Small intestine (tissue), 7 donors: ENCODE measurements at regions not wholly inside any gene's neighbourhood (a gene's known extent, or its start where the extent isn't known, plus 50 kb on each side); places are given as distances from the start of the nearest gene placed in this dataset.
A peak's percentile ranks its signal among the peaks of the same experiment; 100 is the strongest.
"Not testable (repeated sequence)": the region's sequence is repeated elsewhere in the genome, so short reads cannot be mapped to it uniquely, and the experiment has no call there.

ENCODE experiments used
- DNase-seq, 2 donors: peaks; one replicate each; pipeline versions ENCODE4 v3.0.0 to v3.0.0-alpha.2; 2013
- FAIRE-seq: peaks from 2 replicates; lab custom pipeline; 2012; peaks lifted over from hg19 to GRCh38; lab: Jason Lieb, UNC
- H3K27ac ChIP-seq, 3 donors: one replicate each; pipeline ENCODE4 v1.5.1; 2013; ENCODE audit warnings: low read length in 2 of 3, mild to moderate bottlenecking in 2 of 3, control low read depth in 1 of 3, inconsistent platforms in 1 of 3, low read depth in 1 of 3, moderate library complexity in 1 of 3
- H3K27me3 ChIP-seq, 3 donors: one replicate each; pipeline ENCODE4 v1.6.1; 2013; ENCODE audit warnings: low read length in 3 of 3, inconsistent platforms in 1 of 3; ENCODE audit not compliant: control insufficient read depth in 3 of 3, insufficient read depth in 3 of 3
- H3K36me3 ChIP-seq, 3 donors: one replicate each; pipeline ENCODE4 v1.6.1; 2013; ENCODE audit warnings: low read length in 3 of 3, inconsistent platforms in 1 of 3, low read depth in 1 of 3, mild to moderate bottlenecking in 1 of 3, moderate library complexity in 1 of 3; ENCODE audit not compliant: control insufficient read depth in 3 of 3, insufficient read depth in 2 of 3
- H3K4me1 ChIP-seq, 3 donors: one replicate each; pipeline ENCODE4 v1.6.1; 2013; ENCODE audit warnings: low read length in 2 of 3, inconsistent platforms in 1 of 3, low read depth in 1 of 3, mild to moderate bottlenecking in 1 of 3, moderate library complexity in 1 of 3; ENCODE audit not compliant: control insufficient read depth in 3 of 3, insufficient read depth in 2 of 3
- H3K4me3 ChIP-seq, 3 donors: one replicate each; pipeline ENCODE4 v1.5.1; 2013; ENCODE audit warnings: low read length in 3 of 3, control low read depth in 1 of 3, inconsistent platforms in 1 of 3, low read depth in 1 of 3, mild to moderate bottlenecking in 1 of 3, moderate library complexity in 1 of 3
- H3K9me3 ChIP-seq, 2 donors: one replicate each; pipeline ENCODE4 v1.6.1; 2013; ENCODE audit warnings: low read depth in 1 of 2, low read length in 1 of 2; ENCODE audit not compliant: control insufficient read depth in 2 of 2, insufficient read depth in 1 of 2
- WGBS, 3 donors: extraction: QIAGEN DNeasy Blood & Tissue Kit; methylation state at CpG; one replicate each; pipeline ENCODE4 v1.1.7; 2013; 5-methylcytosine and 5-hydroxymethylcytosine counted together
- donor health status: healthy with polysubstance abuse.
- donor health status: control.
- donor health status: control.
- donor health status: Bipolar disorder and iron deficiency.
- donor health status: healthy.

- no peaks in the 10 kb centered on the region for H3K9me3 ChIP-seq
- FAIRE-seq (no peak), DNase-seq (no peak)
- no peaks in the 10 kb centered on the region for H3K27me3 ChIP-seq
- no peaks in the 10 kb centered on the region for H3K36me3 ChIP-seq
- WGBS, 3 donors: 80 to 88% (median 84%) methylated on average over 5 of the region's 5 CpGs
- no peaks in the 10 kb centered on the region for H3K4me1 ChIP-seq
- no peak overlapping the region for H3K4me3 ChIP-seq
- no peak overlapping the region for H3K27ac ChIP-seq
Measured at GRCh38 chr4:72931346-72931745, 138.2 kb downstream of the COX18 start.

DNA sequence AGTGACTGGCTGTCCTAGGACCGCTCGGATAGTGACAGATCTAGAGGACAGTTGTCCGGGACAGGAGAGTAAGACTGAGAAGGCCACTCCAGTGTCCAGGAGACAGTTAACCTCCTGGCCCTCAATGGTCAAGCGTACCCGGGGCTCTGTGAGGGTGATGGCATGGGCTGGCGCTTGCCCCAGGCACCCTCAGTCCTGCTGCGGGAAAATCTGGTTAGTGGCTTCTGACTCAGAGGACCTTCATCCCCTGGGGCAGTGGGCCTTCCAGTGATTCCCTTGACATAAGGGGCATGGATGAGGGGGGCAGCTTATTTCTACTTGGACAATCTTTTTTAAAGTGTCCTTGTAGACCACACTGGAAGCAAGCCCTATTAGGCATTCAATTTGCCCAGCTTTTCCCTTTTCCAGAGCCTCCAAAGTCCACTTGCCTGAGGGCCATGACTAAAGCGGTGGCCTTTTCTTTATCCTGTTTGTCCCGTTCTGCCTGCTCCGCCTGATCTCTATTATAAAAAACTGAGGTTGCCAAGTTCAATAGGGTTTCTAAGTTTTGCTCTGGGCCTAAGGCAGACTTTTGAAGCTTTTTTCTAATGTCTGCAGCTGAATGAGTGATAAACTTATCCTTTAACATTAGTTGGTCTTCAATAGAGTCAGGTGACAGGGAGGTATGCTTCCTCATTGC is 139.8 kb downstream of the COX18 start:
- DNase-seq, H3K9me3 ChIP-seq: not testable (repeated sequence)
- 81 to 91% (median 88%) methylated on average over 10 of the region's 10 CpGs for WGBS, 3 donors

DNA sequence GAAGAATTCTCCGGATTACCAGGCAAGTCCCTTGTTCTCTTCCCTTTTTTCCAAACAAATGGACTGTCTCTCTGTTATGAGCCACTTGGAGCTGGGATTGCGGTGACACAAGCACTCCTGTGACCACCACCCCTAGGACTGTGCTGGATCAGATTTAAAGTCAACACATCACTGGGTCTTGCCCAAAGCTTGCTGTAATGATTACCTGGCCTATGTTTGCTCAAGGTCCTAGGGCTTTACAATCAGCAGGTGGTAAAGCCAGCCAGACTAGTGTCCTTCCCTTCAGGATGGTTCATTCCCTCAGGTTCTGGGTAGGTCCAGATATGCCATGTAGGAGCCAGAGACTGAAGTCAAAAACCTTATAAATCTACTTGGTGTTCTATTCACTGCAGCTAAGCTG is 144.7 kb downstream of the COX18 start:
- WGBS, 3 donors: 80 to 88% (median 87%) methylated on average over 2 of the region's 2 CpGs
- H3K36me3 ChIP-seq: no peaks in the 10 kb centered on the region
- DNase-seq: no peak
- peaks cover 0 to 11% of the 10 kb centered on the region in 2 donors for H3K9me3 ChIP-seq
- no peaks in the 10 kb centered on the region for H3K4me1 ChIP-seq
- no peak overlapping the region for H3K4me3 ChIP-seq
- H3K27me3 ChIP-seq: no peaks in the 10 kb centered on the region
- FAIRE-seq: no peak
- no peak overlapping the region for H3K27ac ChIP-seq

More for the DNA sequence above, 139.8 kb downstream of the COX18 start:
- not testable (repeated sequence) for H3K4me3 ChIP-seq, H3K4me1 ChIP-seq, H3K27me3 ChIP-seq, FAIRE-seq, H3K27ac ChIP-seq, H3K36me3 ChIP-seq

GRCh38 chr4:72919937-72920336 is 149.6 kb downstream of the COX18 start:
- no peak overlapping the region for H3K4me3 ChIP-seq
- no peak overlapping the region for H3K27ac ChIP-seq
- DNase-seq (no peak), FAIRE-seq (no peak)
- H3K9me3 ChIP-seq: peaks cover 0 to 4% of the 10 kb centered on the region in 2 donors
- whole genome bisulfite sequencing, 3 donors: 89 to 93% (median 90%) methylated on average over 1 of the region's 1 CpG
- no peaks in the 10 kb centered on the region for H3K27me3 ChIP-seq
- no peaks in the 10 kb centered on the region for H3K4me1 ChIP-seq
- H3K36me3 ChIP-seq: no peaks in the 10 kb centered on the region

DNA sequence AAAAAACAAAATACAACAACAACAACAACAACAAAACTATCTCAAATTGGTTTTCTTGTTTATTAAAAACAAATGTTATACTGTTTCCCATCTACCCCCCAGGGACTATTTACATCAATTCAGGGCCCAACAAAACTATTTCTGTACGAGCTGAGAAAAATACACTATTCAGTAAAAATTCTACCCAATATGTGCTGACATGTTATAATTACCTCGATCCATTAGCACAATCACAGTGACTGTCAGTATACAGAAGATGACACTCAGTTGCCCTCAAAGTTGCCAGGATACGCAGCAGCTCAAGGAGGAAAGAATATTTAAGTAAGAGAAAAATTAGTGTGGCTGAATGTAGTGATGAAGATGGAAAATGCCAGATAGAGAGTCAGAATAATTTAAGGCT is 150.1 kb downstream of the COX18 start:
- no peak for DNase-seq
- no peaks in the 10 kb centered on the region for H3K4me1 ChIP-seq
- no peaks in the 10 kb centered on the region for H3K36me3 ChIP-seq
- no peak overlapping the region for H3K4me3 ChIP-seq
- no peak for FAIRE-seq
- no peak overlapping the region for H3K27ac ChIP-seq
- peaks cover 0 to 4% of the 10 kb centered on the region in 2 donors for H3K9me3 ChIP-seq
- no peaks in the 10 kb centered on the region for H3K27me3 ChIP-seq
- 70 to 77% (median 71%) methylated on average over 3 of the region's 3 CpGs for WGBS, 3 donors

GRCh38 chr4:72918362-72918761 is 151.2 kb downstream of the COX18 start:
- FAIRE-seq (no peak), DNase-seq (no peak)
- Histone ChIP-seq H3K4me1 (no peaks in the 10 kb centered on the region), H3K27ac (no peak overlapping the region), H3K4me3 (no peak overlapping the region), H3K27me3 (no peaks in the 10 kb centered on the region), H3K36me3 (no peaks in the 10 kb centered on the region), H3K9me3 (no peaks in the 10 kb centered on the region)
- 77 to 89% (median 84%) methylated on average over 1 of the region's 1 CpG for WGBS, 3 donors

- FAIRE-seq: no peak
- no peaks in the 10 kb centered on the region for H3K9me3 ChIP-seq
- 33 to 38% (median 36%) methylated on average over 5 of the region's 5 CpGs for WGBS, 3 donors
Measured at GRCh38 chr4:72911316-72911715, 158.2 kb downstream of the COX18 start.

GRCh38 chr4:72909461-72909860 is 160.1 kb downstream of the COX18 start:
- no peak overlapping the region for H3K27ac ChIP-seq
- H3K4me1 ChIP-seq: no peaks in the 10 kb centered on the region
- H3K4me3 ChIP-seq: no peak overlapping the region
- FAIRE-seq (no peak), DNase-seq (peak in 1 of 2 donors; percentile 11)
- no peaks in the 10 kb centered on the region for H3K36me3 ChIP-seq
- WGBS, 3 donors: 0 to 5% (median 0%) methylated on average over 1 of the region's 1 CpG
- no peaks in the 10 kb centered on the region for H3K9me3 ChIP-seq
- no peaks in the 10 kb centered on the region for H3K27me3 ChIP-seq

More at GRCh38 chr4:72911316-72911715, 158.2 kb downstream of the COX18 start:
- no peak for DNase-seq
- Histone ChIP-seq H3K4me3 (no peak overlapping the region), H3K27me3 (no peaks in the 10 kb centered on the region), H3K36me3 (no peaks in the 10 kb centered on the region), H3K27ac (no peak overlapping the region), H3K4me1 (no peaks in the 10 kb centered on the region)

GRCh38 chr4:72902354-72902753 is 167.2 kb downstream of the COX18 start:
- no peak for FAIRE-seq

More at GRCh38 chr4:72902354-72902753, 167.2 kb downstream of the COX18 start:
- H3K4me3 ChIP-seq: no peak overlapping the region
- no peaks in the 10 kb centered on the region for H3K9me3 ChIP-seq
- DNase-seq: no peak
- no peaks in the 10 kb centered on the region for H3K4me1 ChIP-seq
- no peak overlapping the region for H3K27ac ChIP-seq
- H3K27me3 ChIP-seq: no peaks in the 10 kb centered on the region
- 9 to 98% (median 12%) methylated on average over 1 of the region's 1 CpG for WGBS, 3 donors
- H3K36me3 ChIP-seq: no peaks in the 10 kb centered on the region
